H1 (cell line): ENCODE measurements at regions not wholly inside any gene's neighbourhood (a gene's known extent, or its start where the extent isn't known, plus 50 kb on each side); places are given as distances from the start of the nearest gene placed in this dataset.

Experiments
- CTCF ChIA-PET: fragments of 300-600 bp; sonication (Branson Sonifier 250); formaldehyde crosslinking; loops from one replicate; lab custom pipeline; 2021; ENCODE audit not compliant: partially characterized antibody; lab: Charles Lee
- POLR2A ChIA-PET: fragments of 300-600 bp; sonication (Branson Sonifier 250); formaldehyde crosslinking; loops from one replicate; lab custom pipeline; 2021; ENCODE audit warnings: inconsistent platforms; ENCODE audit not compliant: partially characterized antibody; lab: Charles Lee
- DNase-seq, 2 experiments: peaks; one replicate each; pipeline versions ENCODE4 v3.0.0 to v3.0.0-alpha.2; 2010 to 2022; ENCODE audit warnings: low spot score in 2 of 2, low read depth in 1 of 2, mixed read lengths in 1 of 2
- FAIRE-seq: peaks from 2 replicates; lab custom pipeline; 2011; peaks lifted over from hg19 to GRCh38; lab: Jason Lieb, UNC
- H2AFZ ChIP-seq: 2 replicates; pipeline ENCODE4 v1.8.1; 2012; ENCODE audit warnings: low read length, inconsistent platforms
- H2AK5ac ChIP-seq: 2 replicates; pipeline ENCODE4 v1.6.1; 2013; ENCODE audit warnings: low read depth, low read length
- H2BK120ac ChIP-seq: replicated peaks from 2 replicates; pipeline ENCODE3; 2013; ENCODE audit warnings: low read depth, low read length, inconsistent platforms
- H2BK12ac ChIP-seq: 2 replicates; pipeline ENCODE4 v1.6.1; 2013; ENCODE audit warnings: low read depth, low read length
- H2BK15ac ChIP-seq: 2 replicates; pipeline ENCODE4 v1.6.1; 2013; ENCODE audit warnings: low read length
- H2BK20ac ChIP-seq: 2 replicates; pipeline ENCODE4 v1.6.1; 2013; ENCODE audit warnings: low read length
- H2BK5ac ChIP-seq: 2 replicates; pipeline ENCODE4 v1.6.1; 2013; ENCODE audit warnings: low read depth, low read length
- H3K14ac ChIP-seq: 2 replicates; pipeline ENCODE4 v1.6.1; 2013; ENCODE audit warnings: inconsistent platforms; ENCODE audit not compliant: insufficient read length
- H3K18ac ChIP-seq: 2 replicates; pipeline ENCODE4 v1.6.1; 2013; ENCODE audit warnings: low read length; ENCODE audit errors: extremely low read depth
- H3K23ac ChIP-seq: 2 replicates; pipeline ENCODE4 v1.6.1; 2013; ENCODE audit warnings: inconsistent platforms; ENCODE audit not compliant: insufficient read length
- H3K23me2 ChIP-seq: 2 replicates; pipeline ENCODE4 v1.6.1; 2013; ENCODE audit warnings: low read depth, low read length
- H3K27ac ChIP-seq: 2 replicates; pipeline ENCODE4 v1.6.1; 2011; ENCODE audit warnings: low read depth, low read length, inconsistent platforms
- H3K27me3 ChIP-seq, 4 experiments: replicated peaks in 1 of 4; 1 replicate in 1 of 4; 2 replicates in 3 of 4; pipeline versions ENCODE4 v1.6.1 to v1.8.1; 2011 to 2013; ENCODE audit warnings: low read length in 3 of 4, mild to moderate bottlenecking in 3 of 4, inconsistent platforms in 2 of 4, mixed read lengths in 2 of 4, moderate library complexity in 1 of 4; ENCODE audit not compliant: control insufficient read depth in 3 of 4, insufficient read depth in 3 of 4; ENCODE audit errors: extremely low read depth in 1 of 4
- H3K36me3 ChIP-seq, 4 experiments: 2 replicates each; pipeline versions ENCODE4 v1.6.1 to v1.8.1; 2011 to 2013; ENCODE audit warnings: mild to moderate bottlenecking in 4 of 4, low read length in 3 of 4, moderate library complexity in 2 of 4, control low read depth in 1 of 4, inconsistent platforms in 1 of 4; ENCODE audit not compliant: insufficient read depth in 4 of 4, control insufficient read depth in 2 of 4
- H3K4ac ChIP-seq: replicated peaks from 2 replicates; pipeline ENCODE3; 2013; ENCODE audit warnings: low read length, low read depth, mixed read lengths, inconsistent platforms; ENCODE audit not compliant: insufficient read length
- H3K4me1 ChIP-seq, 4 experiments: replicated peaks in 1 of 4; 1 replicate in 1 of 4; 2 replicates in 3 of 4; pipeline versions ENCODE4 v1.6.1 to v1.8.1; 2011 to 2013; ENCODE audit warnings: low read length in 3 of 4, inconsistent platforms in 2 of 4, mixed read lengths in 1 of 4; ENCODE audit not compliant: insufficient read depth in 4 of 4, control insufficient read depth in 3 of 4
- H3K4me2 ChIP-seq, 2 experiments: 2 replicates each; pipeline versions ENCODE4 v1.6.1 to v1.8.1; 2011 to 2013; ENCODE audit warnings: low read depth in 2 of 2, low read length in 2 of 2, control low read depth in 1 of 2, inconsistent platforms in 1 of 2, mild to moderate bottlenecking in 1 of 2; ENCODE audit not compliant: insufficient read depth in 1 of 2
- H3K4me3 ChIP-seq, 4 experiments: fragments of 200-600, 300-600 bp in 1 of 4; sonication (generic), shearing (Covaris generic), sonication (Bioruptor Twin) in 1 of 4; 2 replicates each; pipeline versions ENCODE4 v1.5.1 to v1.8.1; 2011 to 2016; ENCODE audit warnings: low read length in 4 of 4, low read depth in 3 of 4, control low read depth in 2 of 4, inconsistent platforms in 2 of 4, mild to moderate bottlenecking in 2 of 4, mixed read lengths in 1 of 4, moderate library complexity in 1 of 4; ENCODE audit not compliant: insufficient read depth in 2 of 4; ENCODE audit errors: extremely low read depth in 1 of 4
- H3K56ac ChIP-seq: replicated peaks from 2 replicates; pipeline ENCODE3; 2013; ENCODE audit warnings: low read depth, mild to moderate bottlenecking, mixed read lengths, low read length, inconsistent platforms; ENCODE audit not compliant: insufficient read length
- H3K79me1 ChIP-seq: 2 replicates; pipeline ENCODE4 v1.6.1; 2013; ENCODE audit warnings: low read depth, low read length, control low read depth
- H3K79me2 ChIP-seq, 2 experiments: 2 replicates each; pipeline versions ENCODE4 v1.6.1 to v1.8.1; 2012 to 2013; ENCODE audit warnings: low read length in 2 of 2, mild to moderate bottlenecking in 2 of 2, inconsistent platforms in 1 of 2; ENCODE audit not compliant: insufficient read depth in 2 of 2, control insufficient read depth in 1 of 2
- H3K9ac ChIP-seq, 4 experiments: replicated peaks in 1 of 4; 1 replicate in 1 of 4; 2 replicates in 3 of 4; pipeline versions ENCODE4 v1.6.1 to v1.8.1; 2011 to 2013; ENCODE audit warnings: low read depth in 3 of 4, low read length in 3 of 4, control low read depth in 2 of 4, mild to moderate bottlenecking in 2 of 4, moderate library complexity in 2 of 4, inconsistent platforms in 1 of 4; ENCODE audit errors: extremely low read depth in 1 of 4
- H3K9me3 ChIP-seq, 2 experiments: 2 replicates each; pipeline versions ENCODE4 v1.6.1 to v1.8.1; 2012 to 2013; ENCODE audit warnings: mild to moderate bottlenecking in 2 of 2, moderate library complexity in 2 of 2, control low read depth in 1 of 2, inconsistent platforms in 1 of 2, low read depth in 1 of 2, low read length in 1 of 2, mixed read lengths in 1 of 2; ENCODE audit not compliant: insufficient read depth in 2 of 2
- H4K20me1 ChIP-seq, 2 experiments: replicated peaks in 1 of 2; 2 replicates each; pipeline versions ENCODE3 to v1.8.1; 2011 to 2013; ENCODE audit warnings: inconsistent platforms in 2 of 2, low read length in 2 of 2, mild to moderate bottlenecking in 1 of 2; ENCODE audit not compliant: insufficient read depth in 2 of 2, control insufficient read depth in 1 of 2
- H4K5ac ChIP-seq: 2 replicates; pipeline ENCODE4 v1.6.1; 2013; ENCODE audit warnings: low read length, low read depth, mixed read lengths, inconsistent platforms; ENCODE audit not compliant: insufficient read length
- H4K8ac ChIP-seq: 2 replicates; pipeline ENCODE4 v1.8.0; 2013; ENCODE audit warnings: mild to moderate bottlenecking, moderate library complexity, low read length, inconsistent platforms; ENCODE audit not compliant: insufficient read depth; ENCODE audit errors: extremely low read depth
- H4K91ac ChIP-seq: replicated peaks from 2 replicates; pipeline ENCODE3; 2013; ENCODE audit warnings: low read length, mixed read lengths, inconsistent platforms; ENCODE audit not compliant: insufficient read length
- CEBPB ChIP-seq: IDR thresholded peaks from 2 replicates; pipeline ENCODE4 v1.6.1; 2012; ENCODE audit warnings: low read depth, low read length
- RAD21 ChIP-seq, 2 experiments: IDR thresholded peaks in 1 of 2; conservative IDR thresholded peaks in 1 of 2; 2 replicates each; pipeline ENCODE4 v1.6.1; 2011; ENCODE audit warnings: low read depth in 2 of 2, low read length in 2 of 2, improper control_type of control experiment in 1 of 2, inconsistent platforms in 1 of 2, mild to moderate bottlenecking in 1 of 2, moderate library complexity in 1 of 2
- WGBS, 2 experiments: shearing (Covaris generic) in 1 of 2; methylation state at CpG; one replicate each; pipeline versions ENCODE4 v1.1.6 to v1.1.7; 2013 to 2015; ENCODE audit warnings: low lambda C conversion rate in 2 of 2, mixed read lengths in 2 of 2, inconsistent platforms in 1 of 2, low coverage in 1 of 2, missing lambda C conversion rate in 1 of 2; ENCODE audit not compliant: insufficient replicate concordance in 2 of 2, insufficient coverage in 1 of 2, insufficient read length in 1 of 2; ENCODE audit errors: extremely low coverage in 1 of 2, missing lambda C conversion rate in 1 of 2; 5-methylcytosine and 5-hydroxymethylcytosine counted together

DNA sequence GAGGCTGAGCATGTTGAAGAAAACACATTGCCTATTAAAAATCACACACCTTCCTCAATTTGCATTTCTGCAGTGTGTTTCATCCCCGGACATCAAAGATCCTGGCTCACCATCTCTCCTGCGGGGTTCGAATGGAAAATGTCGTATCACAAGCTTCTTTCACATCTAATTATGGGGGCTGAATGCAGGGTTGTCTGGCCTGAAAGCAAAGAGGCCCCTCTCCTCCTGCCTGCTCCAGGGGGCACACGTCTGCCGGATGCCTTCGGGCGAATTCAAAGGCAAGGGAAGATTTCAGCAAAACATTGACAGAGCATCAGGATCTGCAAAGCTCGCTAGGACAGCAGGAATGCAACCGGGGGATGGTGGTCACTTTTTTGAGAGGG, 1447.7 kb downstream of the TBC1D22A start:
- H2BK20ac ChIP-seq, result no peak overlapping the region
- H3K9ac ChIP-seq, result no peak overlapping the region
- H4K8ac ChIP-seq, result no peak overlapping the region
- no peaks in the 10 kb centered on the region for H3K9me3 ChIP-seq
- no peak overlapping the region for H3K56ac ChIP-seq
- H3K36me3 ChIP-seq, result no peaks in the 10 kb centered on the region
- no peak overlapping the region for H2BK120ac ChIP-seq
- 0 out of 7 replicates have a peak, but pooled peaks cover 0 to 2% (median 0%) of the 10 kb centered on the region in 4 experiments for H3K27me3 ChIP-seq
- no peak overlapping the region for H2BK5ac ChIP-seq
- H3K23me2 ChIP-seq, result peaks cover 4% of the 10 kb centered on the region; the same call in 1 of the 2 replicates
- H3K27ac ChIP-seq, result no peak overlapping the region
- H2AFZ ChIP-seq, result no peak overlapping the region
- H3K23ac ChIP-seq, result no peak overlapping the region
- peaks cover 0 to 6% (median 3%) of the 10 kb centered on the region in 4 experiments; a peak in 3 of 7 replicates for H3K4me1 ChIP-seq
- POLR2A ChIA-PET, result interaction anchor here (1.2 kb wide), 1 partner anchor 9 kb away, joined by 3 read pairs; no protein-coding TSS in a partner anchor
- no peak overlapping the region for H3K14ac ChIP-seq
- 76% methylated on average over 7 of the region's 10 CpGs; no CpG with 5 or more reads in 1 of the 2 experiments for WGBS, 2 experiments
- CTCF ChIA-PET, result interaction anchor here (0.7 to 1.2 kb wide), 2 partner anchors 13 to 47 kb away, joined by 3 to 4 read pairs; no protein-coding TSS in a partner anchor
- no peak for DNase-seq
- H3K79me1 ChIP-seq, result no peaks in the 10 kb centered on the region
- FAIRE-seq, result no peak
- no peak overlapping the region for H4K5ac ChIP-seq
- no peak overlapping the region for H3K4me3 ChIP-seq
- H3K4me2 ChIP-seq, result no peak overlapping the region
- no peak overlapping the region for H2BK15ac ChIP-seq
- H4K20me1 ChIP-seq, result no peaks in the 10 kb centered on the region
- no peak overlapping the region for H3K4ac ChIP-seq
- H3K79me2 ChIP-seq, result no peaks in the 10 kb centered on the region
- H3K18ac ChIP-seq, result no peak overlapping the region
- TF ChIP-seq CEBPB (no peak), RAD21 (IDR thresholded peaks at IDR 0.05 in 1 of 2, conservative IDR thresholded peaks at IDR 0.05 in 1 of 2; ENCODE audit: low read depth in 2 of 2, low read length in 2 of 2) (peak in 1 of 2 experiments; percentile 9; a peak in 1 of 4 replicates)
- TF ChIP-seq, all 59 proteins: peak for 1
- Histone ChIP-seq H2AK5ac (no peak overlapping the region), H2BK12ac (no peak overlapping the region), H4K91ac (no peak overlapping the region)
